Osteoblast (primary cell): ENCODE measurements at regions not wholly inside any gene's neighbourhood (a gene's known extent, or its start where the extent isn't known, plus 50 kb on each side); places are given as distances from the start of the nearest gene placed in this dataset.

Experiments used
- DNase-seq: peaks from one replicate; pipeline ENCODE4 v3.0.0; 2011; ENCODE audit warnings: low spot score, mixed read lengths; ENCODE audit not compliant: insufficient read length; ENCODE audit errors: missing footprints
- H2AFZ ChIP-seq: 2 replicates; pipeline ENCODE4 v1.6.0; 2011; ENCODE audit warnings: mild to moderate bottlenecking, low read length
- H3K27ac ChIP-seq: 2 replicates; pipeline ENCODE4 v1.5.1; 2011; ENCODE audit warnings: mild to moderate bottlenecking, low read depth, low read length, moderate library complexity
- H3K27me3 ChIP-seq: 2 replicates; pipeline ENCODE4 v1.6.0; 2012; ENCODE audit warnings: mild to moderate bottlenecking, control low read depth, inconsistent platforms, low read length, moderate library complexity; ENCODE audit not compliant: insufficient read depth
- H3K36me3 ChIP-seq: 2 replicates; pipeline ENCODE4 v1.5.1; 2011; ENCODE audit warnings: mild to moderate bottlenecking, low read length, control low read depth, moderate library complexity; ENCODE audit not compliant: insufficient read depth
- H3K4me1 ChIP-seq: 2 replicates; pipeline ENCODE4 v1.5.1; 2011; ENCODE audit warnings: mild to moderate bottlenecking, low read length, control low read depth, moderate library complexity; ENCODE audit not compliant: insufficient read depth
- H3K4me2 ChIP-seq: 2 replicates; pipeline ENCODE4 v1.6.0; 2011; ENCODE audit warnings: mild to moderate bottlenecking, low read length; ENCODE audit not compliant: insufficient read depth
- H3K4me3 ChIP-seq: fragments of 200-600 bp; sonication (generic); 3 replicates; pipeline ENCODE4 v1.5.1; 2012; ENCODE audit warnings: mild to moderate bottlenecking, low read length, inconsistent platforms; ENCODE audit not compliant: insufficient read depth
- H3K79me2 ChIP-seq: 2 replicates; pipeline ENCODE4 v1.6.0; 2012; ENCODE audit warnings: mild to moderate bottlenecking, low read length, control low read depth, inconsistent platforms; ENCODE audit not compliant: insufficient read depth
- H3K9me3 ChIP-seq: 2 replicates; pipeline ENCODE4 v1.5.1; 2011; ENCODE audit warnings: low read depth, low read length, control low read depth
- H4K20me1 ChIP-seq: 2 replicates; pipeline ENCODE4 v1.6.0; 2012; ENCODE audit warnings: mild to moderate bottlenecking, low read length, control low read depth; ENCODE audit not compliant: insufficient read depth
- CTCF ChIP-seq: IDR thresholded peaks from 2 replicates; pipeline ENCODE4 v1.5.1; 2011; ENCODE audit warnings: mild to moderate bottlenecking, low read depth, low read length, moderate library complexity; ENCODE audit errors: extremely low read depth

GRCh38 chr11:25423436-25424199, 908.3 kb upstream of the ANO3 start:
- no peak for TF ChIP-seq CTCF
- Histone ChIP-seq H3K4me1 (no peaks in the 10 kb centered on the region), H3K9me3 (no peaks in the 10 kb centered on the region), H3K27ac (no peak overlapping the region), H3K4me2 (no peak overlapping the region), H2AFZ (no peak overlapping the region), H4K20me1 (no peaks in the 10 kb centered on the region), H3K36me3 (no peaks in the 10 kb centered on the region), H3K79me2 (no peaks in the 10 kb centered on the region), H3K27me3 (no peaks in the 10 kb centered on the region), H3K4me3 (no peak overlapping the region)
- DNase-seq, result no peak

GRCh38 chr11:25432376-25432775, 899.6 kb upstream of the ANO3 start:
- H4K20me1 ChIP-seq, result no peaks in the 10 kb centered on the region
- no peak overlapping the region for H3K27ac ChIP-seq
- H3K36me3 ChIP-seq, result no peaks in the 10 kb centered on the region
- H3K4me1 ChIP-seq, result no peaks in the 10 kb centered on the region
- H3K4me3 ChIP-seq, result no peak overlapping the region
- no peaks in the 10 kb centered on the region for H3K9me3 ChIP-seq
- no peak for TF ChIP-seq CTCF
- H2AFZ ChIP-seq, result no peak overlapping the region
- no peaks in the 10 kb centered on the region for H3K27me3 ChIP-seq
- H3K79me2 ChIP-seq, result no peaks in the 10 kb centered on the region
- no peak overlapping the region for H3K4me2 ChIP-seq
- DNase-seq, result no peak

GRCh38 chr11:25435197-25435596, 896.7 kb upstream of the ANO3 start:
- DNase-seq, result no peak
- Histone ChIP-seq H3K27me3 (no peaks in the 10 kb centered on the region), H2AFZ (no peak overlapping the region), H3K79me2 (no peaks in the 10 kb centered on the region), H3K4me2 (no peak overlapping the region), H3K4me1 (no peaks in the 10 kb centered on the region), H3K9me3 (no peaks in the 10 kb centered on the region), H4K20me1 (no peaks in the 10 kb centered on the region), H3K27ac (no peak overlapping the region), H3K36me3 (no peaks in the 10 kb centered on the region), H3K4me3 (no peak overlapping the region)
- TF ChIP-seq CTCF, result no peak

- no peak overlapping the region for H3K4me2 ChIP-seq
- no peaks in the 10 kb centered on the region for H3K4me1 ChIP-seq
- H3K27ac ChIP-seq, result no peak overlapping the region
- H3K79me2 ChIP-seq, result no peaks in the 10 kb centered on the region
- DNase-seq, result no peak
- no peaks in the 10 kb centered on the region for H4K20me1 ChIP-seq
- H3K27me3 ChIP-seq, result no peaks in the 10 kb centered on the region
- no peaks in the 10 kb centered on the region for H3K36me3 ChIP-seq
- no peak overlapping the region for H2AFZ ChIP-seq
- no peak for TF ChIP-seq CTCF
- no peak overlapping the region for H3K4me3 ChIP-seq
- H3K9me3 ChIP-seq, result no peaks in the 10 kb centered on the region
These were observed 895.6 kb upstream of the ANO3 start for GRCh38 chr11:25436326-25436725.
